ENCODE measurements at regions not wholly inside any gene's neighbourhood (a gene's known extent, or its start where the extent isn't known, plus 50 kb on each side); places are given as distances from the start of the nearest gene placed in this dataset.

- no peak for DNase-seq
These were observed 258.4 kb upstream of the CRY1 start for GRCh38 chr12:107351713-107352112.

GRCh38 chr12:107352347-107353081 is 259.2 kb upstream of the CRY1 start:
- DNase-seq: no peak

- no peak for DNase-seq
These were observed 260.0 kb upstream of the CRY1 start for GRCh38 chr12:107353312-107353711.

GRCh38 chr12:107355004-107355565 is 261.7 kb upstream of the CRY1 start:
- no peak for DNase-seq

- no peak for DNase-seq
These were observed 262.3 kb upstream of the CRY1 start for GRCh38 chr12:107355612-107356011.

- DNase-seq: no peak
These were observed 263.1 kb upstream of the CRY1 start for GRCh38 chr12:107356266-107356936.

- no peak for DNase-seq
These were observed 263.6 kb upstream of the CRY1 start for GRCh38 chr12:107356937-107357295.

GRCh38 chr12:107359382-107359781 is 266.0 kb upstream of the CRY1 start:
- DNase-seq: no peak

- DNase-seq: no peak
These were observed 266.7 kb upstream of the CRY1 start for GRCh38 chr12:107360033-107360432.

GRCh38 chr12:107360482-107360881 is 267.1 kb upstream of the CRY1 start:
- no peak for DNase-seq

- DNase-seq: no peak
These were observed 268.6 kb upstream of the CRY1 start for GRCh38 chr12:107361970-107362369.

- DNase-seq: no peak
These were observed 269.6 kb upstream of the CRY1 start for GRCh38 chr12:107362960-107363359.

- no peak for DNase-seq
These were observed 271.6 kb upstream of the CRY1 start for GRCh38 chr12:107364875-107365518.

GRCh38 chr12:107365703-107366102 is 272.4 kb upstream of the CRY1 start:
- DNase-seq: no peak

- DNase-seq: no peak
These were observed 273.0 kb upstream of the CRY1 start for GRCh38 chr12:107366322-107366721.

GRCh38 chr12:107368586-107368985 is 275.2 kb upstream of the CRY1 start:
- DNase-seq: no peak

GRCh38 chr12:107369006-107369405 is 275.7 kb upstream of the CRY1 start:
- DNase-seq: no peak

GRCh38 chr12:107369679-107370078 is 276.3 kb upstream of the CRY1 start:
- DNase-seq: no peak

GRCh38 chr12:107372229-107372658 is 278.9 kb upstream of the CRY1 start:
- no peak for DNase-seq

- DNase-seq: no peak
These were observed 280.0 kb upstream of the CRY1 start for GRCh38 chr12:107373238-107373809.

GRCh38 chr12:107374161-107374840 is 281.0 kb upstream of the CRY1 start:
- no peak for DNase-seq

GRCh38 chr12:107375231-107375630 is 281.9 kb upstream of the CRY1 start:
- no peak for DNase-seq

Measured in GOT3 (cell line).